HG02623 (cell line): ENCODE measurements at regions not wholly inside any gene's neighbourhood (a gene's known extent, or its start where the extent isn't known, plus 50 kb on each side); places are given as distances from the start of the nearest gene placed in this dataset.
"Not testable (repeated sequence)": the region's sequence is repeated elsewhere in the genome, so short reads cannot be mapped to it uniquely, and the experiment has no call there.

ENCODE experiments used
- ATAC-seq: cut with Tn5 transposase; IDR thresholded peaks from one replicate; pipeline ENCODE4 v1.9.1; 2021; ENCODE audit warnings: moderate library complexity; ENCODE audit not compliant: unreplicated experiment

DNA sequence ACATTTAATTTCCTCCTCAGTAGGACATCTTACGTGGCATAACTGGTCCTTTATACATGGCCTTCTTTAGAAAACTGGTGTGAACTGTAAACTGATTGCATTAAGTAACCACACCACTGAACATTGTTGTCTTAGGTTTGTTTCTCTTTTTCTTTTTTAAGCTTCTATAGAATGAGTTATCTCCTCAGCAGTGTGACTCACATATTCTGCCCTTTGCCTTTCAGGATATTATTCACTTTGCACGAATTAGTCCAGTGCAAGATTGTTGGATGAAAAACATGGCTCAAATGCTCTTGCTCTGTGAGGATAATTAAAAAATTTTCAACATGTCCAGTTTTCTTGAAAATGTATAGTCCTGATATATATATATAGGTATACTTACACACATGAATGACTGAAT, 147.6 kb downstream of the KBTBD8 start:
- no peak for ATAC-seq

DNA sequence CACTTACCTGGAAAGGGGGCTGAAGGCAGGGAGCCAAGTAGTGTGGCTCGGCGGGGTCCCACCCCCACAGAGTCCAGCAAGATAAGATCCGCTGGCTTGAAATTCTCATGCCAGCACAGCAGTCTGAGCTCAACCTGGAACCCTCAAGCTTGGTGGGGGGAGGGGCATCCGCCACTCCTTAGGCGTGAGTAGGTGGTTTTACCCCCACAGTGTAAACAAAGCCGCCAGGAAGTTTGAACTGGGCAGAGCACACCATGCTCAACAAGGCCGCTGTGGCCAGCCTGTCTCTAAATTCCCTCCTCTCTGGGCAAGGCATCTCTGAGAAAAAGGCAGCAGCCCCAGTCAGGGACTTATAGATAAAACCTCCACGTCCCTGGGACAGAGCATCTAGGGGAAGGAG, 156.3 kb downstream of the KBTBD8 start:
- ATAC-seq, result no peak

- ATAC-seq, result no peak
These were observed 169.4 kb downstream of the KBTBD8 start for GRCh38 chr3:67167481-67167880.

- ATAC-seq, result no peak
These were observed 173.7 kb downstream of the KBTBD8 start for GRCh38 chr3:67171841-67172240.

- not testable (repeated sequence) for ATAC-seq
These were observed 175.0 kb downstream of the KBTBD8 start for GRCh38 chr3:67173130-67173529.

DNA sequence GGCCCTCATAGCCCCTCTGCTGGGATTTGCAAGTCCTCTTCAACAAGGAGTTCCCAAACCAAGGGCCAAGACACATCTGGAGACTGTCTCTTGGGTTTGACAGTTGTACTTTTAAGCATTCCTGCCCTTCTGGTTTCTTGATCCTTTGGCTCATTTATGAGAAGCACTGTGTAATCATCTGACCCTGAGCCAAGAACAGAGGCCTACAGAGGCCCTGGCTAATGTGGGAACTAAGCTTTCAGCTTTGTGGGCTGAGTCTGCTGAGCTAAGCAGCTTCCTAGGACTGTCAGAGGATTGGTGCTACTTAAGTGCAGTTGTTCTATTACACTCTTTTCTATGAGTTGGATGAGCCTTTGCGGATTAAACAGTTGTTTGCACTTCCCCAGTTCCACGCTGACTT, 178.3 kb downstream of the KBTBD8 start:
- ATAC-seq, result no peak

DNA sequence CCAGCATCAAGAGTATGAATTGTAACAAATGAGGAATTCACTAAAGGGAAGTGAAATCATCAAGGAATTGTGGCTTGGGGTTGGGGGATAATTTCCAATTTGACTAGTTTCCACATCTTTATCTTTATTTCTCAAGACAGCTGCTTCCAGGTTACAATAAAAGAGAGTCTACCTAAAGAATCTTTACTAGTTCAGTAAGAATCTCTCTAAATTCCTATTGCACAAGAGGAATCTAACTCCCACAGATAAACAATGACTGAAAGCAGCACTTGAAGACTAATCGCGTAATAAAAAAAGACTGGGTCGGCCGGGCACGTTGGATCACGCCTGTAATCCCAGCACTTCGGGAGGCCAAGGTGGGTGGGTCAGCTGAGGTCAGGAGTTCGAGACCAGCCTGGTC, 194.4 kb downstream of the KBTBD8 start:
- no peak for ATAC-seq

DNA sequence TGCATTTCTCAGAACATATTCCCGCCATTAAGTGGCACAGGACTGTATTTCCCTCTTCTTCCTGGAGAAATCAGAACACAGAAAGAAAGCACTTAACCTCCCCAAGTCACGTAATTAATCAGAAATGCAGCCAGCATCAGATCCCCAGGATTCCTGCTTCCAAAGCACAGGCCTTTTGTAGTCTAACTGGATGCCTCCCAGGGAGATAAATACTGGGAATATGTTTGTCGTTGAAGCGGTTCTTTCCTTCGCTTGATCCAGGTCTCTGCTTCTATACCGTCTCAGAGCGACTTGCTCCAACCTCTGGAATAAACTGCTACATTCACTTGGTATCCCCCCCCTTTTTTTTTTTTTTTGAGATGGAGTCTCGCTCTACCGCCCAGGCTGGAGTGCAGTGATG, 198.6 kb downstream of the KBTBD8 start:
- ATAC-seq, result no peak

GRCh38 chr3:67198374-67198773, 200.3 kb downstream of the KBTBD8 start:
- ATAC-seq, result no peak

DNA sequence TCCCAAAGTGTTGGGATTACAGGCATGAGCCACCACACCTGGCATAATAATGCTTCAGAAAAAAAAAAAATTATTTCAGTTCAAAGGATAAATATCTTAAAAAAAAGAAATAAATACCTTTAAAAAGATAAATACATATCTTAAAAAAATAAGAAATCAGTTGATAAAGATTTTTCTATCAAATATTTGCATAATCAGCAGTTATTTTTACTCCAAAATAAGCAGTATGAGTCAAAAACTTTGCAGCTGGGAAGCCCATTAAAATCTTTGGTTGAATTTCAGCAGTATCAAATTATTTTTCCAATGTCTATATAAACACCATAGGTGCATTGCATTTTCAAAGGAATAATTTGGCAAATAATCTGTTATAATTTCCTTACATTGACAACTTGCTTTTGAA, 202.5 kb downstream of the KBTBD8 start:
- ATAC-seq, result no peak

DNA sequence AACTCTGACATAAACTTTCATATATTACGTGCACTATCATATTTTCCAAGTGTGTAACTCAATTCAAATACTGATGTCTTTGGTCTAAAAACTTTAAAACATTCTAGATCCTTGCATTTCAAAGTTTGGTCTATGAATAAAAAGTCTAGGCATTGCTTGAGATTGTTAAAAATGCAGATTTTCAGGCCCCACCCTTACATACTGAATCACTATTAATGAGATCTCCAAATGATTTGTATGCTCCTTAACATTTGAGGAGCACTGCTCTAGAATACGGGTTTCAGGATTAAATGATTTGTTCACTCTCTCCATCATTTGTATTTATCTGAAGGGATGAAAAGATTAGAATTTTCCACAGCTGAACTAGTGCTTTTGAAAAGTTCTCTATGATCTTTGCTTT, 202.9 kb downstream of the KBTBD8 start:
- ATAC-seq, result no peak

- ATAC-seq, result no peak
These were observed 203.9 kb downstream of the KBTBD8 start for GRCh38 chr3:67202053-67202452.

DNA sequence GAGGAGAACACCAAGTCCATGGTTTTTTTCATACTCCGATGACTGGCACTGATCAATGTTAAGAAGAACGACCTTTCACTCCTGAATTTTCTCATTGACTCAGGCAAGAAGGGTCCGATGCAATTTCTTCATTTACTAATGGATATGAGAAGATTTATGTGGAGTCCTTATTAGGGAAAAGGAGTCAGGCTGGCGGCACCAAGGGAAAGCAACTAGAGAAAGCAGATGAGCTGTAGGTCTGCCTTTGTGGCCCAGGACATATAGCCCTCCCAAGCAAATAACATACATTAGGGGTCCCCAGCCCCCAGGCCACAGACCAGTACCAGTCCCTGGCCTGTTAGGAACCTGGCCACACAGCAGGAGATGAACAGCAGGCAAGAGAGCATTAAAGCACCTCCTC, 206.8 kb downstream of the KBTBD8 start:
- no peak for ATAC-seq

GRCh38 chr3:67215690-67216089, 217.6 kb downstream of the KBTBD8 start:
- ATAC-seq, result no peak

- no peak for ATAC-seq
These were observed 228.9 kb downstream of the KBTBD8 start for GRCh38 chr3:67227030-67227429.

DNA sequence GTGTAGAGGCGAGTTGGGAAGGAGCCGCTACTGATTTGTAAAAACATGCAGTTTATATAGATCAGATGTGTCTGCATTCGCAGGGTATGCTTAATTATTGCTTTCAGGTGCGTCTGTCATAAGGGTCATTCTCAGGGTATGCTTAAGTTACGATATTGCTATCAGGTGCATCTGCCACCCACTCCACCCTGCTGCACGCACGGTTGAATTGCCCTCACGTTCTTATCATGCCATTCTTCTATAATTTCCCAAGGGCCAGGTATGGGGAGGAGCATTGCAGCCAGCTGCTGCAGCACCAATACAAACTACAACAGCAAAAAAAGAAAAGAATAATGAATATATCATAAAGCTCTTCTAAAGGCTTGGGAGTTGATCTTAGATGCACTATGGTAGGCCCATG, 230.0 kb downstream of the KBTBD8 start:
- no peak for ATAC-seq

- no peak for ATAC-seq
These were observed 234.5 kb downstream of the KBTBD8 start for GRCh38 chr3:67232642-67233041.

DNA sequence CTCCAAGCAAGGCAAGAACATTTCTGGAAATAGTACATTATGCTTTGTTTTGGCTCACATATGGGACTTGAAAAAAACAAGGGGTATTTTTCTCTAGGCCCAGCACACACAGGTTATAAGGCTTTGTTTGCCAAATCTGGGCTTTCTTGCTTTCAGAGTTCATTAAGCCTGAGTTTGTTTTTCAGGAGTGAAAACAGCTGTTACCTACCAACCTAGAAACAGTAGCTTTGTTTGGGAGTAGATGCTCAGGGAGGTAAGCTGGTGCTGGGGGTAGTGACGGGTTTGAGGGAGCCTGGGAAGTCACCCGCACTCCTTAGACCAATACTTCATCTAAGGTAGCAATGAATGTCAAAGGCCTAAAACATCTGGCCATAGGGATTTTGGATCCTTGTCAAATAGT, 241.2 kb downstream of the KBTBD8 start:
- ATAC-seq, result no peak

- ATAC-seq, result no peak
These were observed 243.0 kb downstream of the KBTBD8 start for GRCh38 chr3:67241084-67241483.

GRCh38 chr3:67244130-67244529, 246.0 kb downstream of the KBTBD8 start:
- no peak for ATAC-seq

- ATAC-seq, result no peak
These were observed 247.4 kb downstream of the KBTBD8 start for GRCh38 chr3:67245545-67245944.

- ATAC-seq, result no peak
These were observed 250.6 kb downstream of the KBTBD8 start for GRCh38 chr3:67248726-67249125.

GRCh38 chr3:67252906-67253305, 254.8 kb downstream of the KBTBD8 start:
- not testable (repeated sequence) for ATAC-seq
